EH (cell line): ENCODE measurements at regions not wholly inside any gene's neighbourhood (a gene's known extent, or its start where the extent isn't known, plus 50 kb on each side); places are given as distances from the start of the nearest gene placed in this dataset.

Source experiments
- DNase-seq: peaks from one replicate; pipeline ENCODE4 v3.0.0-alpha.2; 2015; ENCODE audit warnings: low read depth

GRCh38 chr17:81345228-81346089 is 49.8 kb upstream of the BAHCC1 start:
- peak; percentile 92 for DNase-seq
